ENCODE measurements at regions not wholly inside any gene's neighbourhood (a gene's known extent, or its start where the extent isn't known, plus 50 kb on each side); places are given as distances from the start of the nearest gene placed in this dataset.

DNA sequence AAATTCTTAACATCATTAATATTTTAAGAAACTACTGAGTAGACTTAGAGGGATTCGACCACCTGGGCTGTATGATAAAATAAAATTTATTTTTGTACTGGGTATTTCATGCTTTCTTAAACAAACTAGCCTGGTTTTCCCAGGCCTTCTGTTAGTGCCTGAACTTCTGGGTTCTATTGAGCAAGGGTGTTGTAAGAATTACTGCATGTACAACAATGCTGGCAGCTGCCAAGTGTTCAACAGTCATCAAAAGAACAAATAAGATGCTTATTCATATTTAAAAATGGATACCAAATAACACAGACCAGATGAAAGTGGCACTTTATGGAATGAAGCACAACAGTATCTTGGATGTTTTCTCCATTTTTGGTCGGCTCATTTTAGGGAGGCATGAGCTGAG lies 123.2 kb upstream of the FBXL7 start:
- Histone ChIP-seq H3K79me2 (ENCODE audit: control insufficient read depth, insufficient read depth, low read length) (no peaks in the 10 kb centered on the region), H3K9me1 (ENCODE audit: control insufficient read depth, insufficient read depth, low read length) (no peaks in the 10 kb centered on the region), H4K20me1 (replicated peaks; ENCODE audit: control insufficient read depth, insufficient read depth, low read length) (no peaks in the 10 kb centered on the region), H3K4me3 (no peak overlapping the region), H3K4me2 (ENCODE audit: insufficient read depth, low read length) (no peak overlapping the region), H3K36me3 (ENCODE audit: control insufficient read depth, insufficient read depth, low read length) (no peaks in the 10 kb centered on the region), H3K4me1 (replicated peaks in 1 of 2; ENCODE audit: control insufficient read depth in 2 of 2, insufficient read depth in 2 of 2, low read length in 2 of 2) (no peaks in the 10 kb centered on the region), H3K9me3 (replicated peaks; ENCODE audit: control insufficient read depth, insufficient read depth, low read depth, low read length) (peaks cover 4% of the 10 kb centered on the region; the same call in 1 of the 2 replicates), H2AFZ (ENCODE audit: low read depth, low read length) (no peak overlapping the region), H3K27me3 (ENCODE audit: control insufficient read depth in 2 of 2, insufficient read depth in 2 of 2, low read length in 2 of 2) (no peaks in the 10 kb centered on the region), H3K9ac (ENCODE audit: insufficient read depth in 1 of 2, low read depth in 2 of 2, low read length in 2 of 2) (no peak overlapping the region), H3K27ac (ENCODE audit: extremely low read depth, low read depth, low read length) (no peak overlapping the region)
- in situ Hi-C loops (cut with MboI) = no loop called here
- CTCF ChIA-PET (ENCODE audit: low intra/inter-chr PET ratio) = no interaction called here
- FAIRE-seq (no peak), ATAC-seq (no peak), DNase-seq (ENCODE audit: extremely low read depth in 1 of 4, low spot score in 3 of 4) (no peak)
- BruUV-seq (replicated peaks) = no TSS peak
- intact Hi-C loops (cut with micrococcal nuclease) = no loop called here
- POLR2A ChIA-PET = no interaction called here
- WGBS (ENCODE audit: insufficient coverage, low coverage, missing lambda C conversion rate) = 0% methylated on average over 2 of the region's 2 CpGs
- TF ChIP-seq, protein P1, sequence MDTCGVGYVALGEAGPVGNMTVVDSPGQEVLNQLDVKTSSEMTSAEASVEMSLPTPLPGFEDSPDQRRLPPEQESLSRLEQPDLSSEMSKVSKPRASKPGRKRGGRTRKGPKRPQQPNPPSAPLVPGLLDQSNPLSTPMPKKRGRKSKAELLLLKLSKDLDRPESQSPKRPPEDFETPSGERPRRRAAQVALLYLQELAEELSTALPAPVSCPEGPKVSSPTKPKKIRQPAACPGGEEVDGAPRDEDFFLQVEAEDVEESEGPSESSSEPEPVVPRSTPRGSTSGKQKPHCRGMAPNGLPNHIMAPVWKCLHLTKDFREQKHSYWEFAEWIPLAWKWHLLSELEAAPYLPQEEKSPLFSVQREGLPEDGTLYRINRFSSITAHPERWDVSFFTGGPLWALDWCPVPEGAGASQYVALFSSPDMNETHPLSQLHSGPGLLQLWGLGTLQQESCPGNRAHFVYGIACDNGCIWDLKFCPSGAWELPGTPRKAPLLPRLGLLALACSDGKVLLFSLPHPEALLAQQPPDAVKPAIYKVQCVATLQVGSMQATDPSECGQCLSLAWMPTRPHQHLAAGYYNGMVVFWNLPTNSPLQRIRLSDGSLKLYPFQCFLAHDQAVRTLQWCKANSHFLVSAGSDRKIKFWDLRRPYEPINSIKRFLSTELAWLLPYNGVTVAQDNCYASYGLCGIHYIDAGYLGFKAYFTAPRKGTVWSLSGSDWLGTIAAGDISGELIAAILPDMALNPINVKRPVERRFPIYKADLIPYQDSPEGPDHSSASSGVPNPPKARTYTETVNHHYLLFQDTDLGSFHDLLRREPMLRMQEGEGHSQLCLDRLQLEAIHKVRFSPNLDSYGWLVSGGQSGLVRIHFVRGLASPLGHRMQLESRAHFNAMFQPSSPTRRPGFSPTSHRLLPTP (IDR thresholded peaks at IDR 0.05; ENCODE audit: borderline replicate concordance, extremely low read depth, insufficient read length) = no peak
- TF ChIP-seq ZNF507 (tag; conservative IDR thresholded peaks at IDR 0.05) = no peak
- TF ChIP-seq ZNF347 (CRISPR knock-in tag; IDR thresholded peaks at IDR 0.05; ENCODE audit: low read depth) = no peak
- TF ChIP-seq HNRNPUL1 (IDR thresholded peaks at IDR 0.05; ENCODE audit: low read length) = no peak
- no peak for TF ChIP-seq FOXK2 (conservative IDR thresholded peaks at IDR 0.05 in 1 of 2, IDR thresholded peaks at IDR 0.05 in 1 of 2; ENCODE audit: low read depth in 2 of 2)
- TF ChIP-seq, protein P2, sequence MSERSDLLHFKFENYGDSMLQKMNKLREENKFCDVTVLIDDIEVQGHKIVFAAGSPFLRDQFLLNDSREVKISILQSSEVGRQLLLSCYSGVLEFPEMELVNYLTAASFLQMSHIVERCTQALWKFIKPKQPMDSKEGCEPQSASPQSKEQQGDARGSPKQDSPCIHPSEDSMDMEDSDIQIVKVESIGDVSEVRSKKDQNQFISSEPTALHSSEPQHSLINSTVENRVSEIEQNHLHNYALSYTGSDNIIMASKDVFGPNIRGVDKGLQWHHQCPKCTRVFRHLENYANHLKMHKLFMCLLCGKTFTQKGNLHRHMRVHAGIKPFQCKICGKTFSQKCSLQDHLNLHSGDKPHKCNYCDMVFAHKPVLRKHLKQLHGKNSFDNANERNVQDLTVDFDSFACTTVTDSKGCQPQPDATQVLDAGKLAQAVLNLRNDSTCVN (CRISPR knock-in tag; IDR thresholded peaks at IDR 0.05) = no peak
- TF ChIP-seq RBM15 (IDR thresholded peaks at IDR 0.05; ENCODE audit: insufficient read depth, low read length) = no peak
- TF ChIP-seq EWSR1 (IDR thresholded peaks at IDR 0.05; ENCODE audit: borderline replicate concordance, low read depth, partially characterized antibody) = no peak
- TF ChIP-seq CBX3 (IDR thresholded peaks at IDR 0.05; ENCODE audit: borderline replicate concordance in 1 of 2, low read length in 2 of 2) = no peak
- TF ChIP-seq, protein P3, sequence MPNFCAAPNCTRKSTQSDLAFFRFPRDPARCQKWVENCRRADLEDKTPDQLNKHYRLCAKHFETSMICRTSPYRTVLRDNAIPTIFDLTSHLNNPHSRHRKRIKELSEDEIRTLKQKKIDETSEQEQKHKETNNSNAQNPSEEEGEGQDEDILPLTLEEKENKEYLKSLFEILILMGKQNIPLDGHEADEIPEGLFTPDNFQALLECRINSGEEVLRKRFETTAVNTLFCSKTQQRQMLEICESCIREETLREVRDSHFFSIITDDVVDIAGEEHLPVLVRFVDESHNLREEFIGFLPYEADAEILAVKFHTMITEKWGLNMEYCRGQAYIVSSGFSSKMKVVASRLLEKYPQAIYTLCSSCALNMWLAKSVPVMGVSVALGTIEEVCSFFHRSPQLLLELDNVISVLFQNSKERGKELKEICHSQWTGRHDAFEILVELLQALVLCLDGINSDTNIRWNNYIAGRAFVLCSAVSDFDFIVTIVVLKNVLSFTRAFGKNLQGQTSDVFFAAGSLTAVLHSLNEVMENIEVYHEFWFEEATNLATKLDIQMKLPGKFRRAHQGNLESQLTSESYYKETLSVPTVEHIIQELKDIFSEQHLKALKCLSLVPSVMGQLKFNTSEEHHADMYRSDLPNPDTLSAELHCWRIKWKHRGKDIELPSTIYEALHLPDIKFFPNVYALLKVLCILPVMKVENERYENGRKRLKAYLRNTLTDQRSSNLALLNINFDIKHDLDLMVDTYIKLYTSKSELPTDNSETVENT (CRISPR knock-in tag; IDR thresholded peaks at IDR 0.05) = no peak
- TF ChIP-seq MEIS2 (IDR thresholded peaks at IDR 0.05; ENCODE audit: partially characterized antibody) = no peak
- TF ChIP-seq NR4A1 (CRISPR knock-in tag; IDR thresholded peaks at IDR 0.05) = no peak
- TF ChIP-seq NR4A1 (tag; IDR thresholded peaks at IDR 0.05) = no peak
- TF ChIP-seq ZNF561 (CRISPR knock-in tag; conservative IDR thresholded peaks at IDR 0.05) = no peak
- no peak for TF ChIP-seq ZNF589 (CRISPR knock-in tag; IDR thresholded peaks at IDR 0.05; ENCODE audit: low read depth)
- TF ChIP-seq TAF7 (tag; IDR thresholded peaks at IDR 0.05) = no peak
- TF ChIP-seq, protein P4, sequence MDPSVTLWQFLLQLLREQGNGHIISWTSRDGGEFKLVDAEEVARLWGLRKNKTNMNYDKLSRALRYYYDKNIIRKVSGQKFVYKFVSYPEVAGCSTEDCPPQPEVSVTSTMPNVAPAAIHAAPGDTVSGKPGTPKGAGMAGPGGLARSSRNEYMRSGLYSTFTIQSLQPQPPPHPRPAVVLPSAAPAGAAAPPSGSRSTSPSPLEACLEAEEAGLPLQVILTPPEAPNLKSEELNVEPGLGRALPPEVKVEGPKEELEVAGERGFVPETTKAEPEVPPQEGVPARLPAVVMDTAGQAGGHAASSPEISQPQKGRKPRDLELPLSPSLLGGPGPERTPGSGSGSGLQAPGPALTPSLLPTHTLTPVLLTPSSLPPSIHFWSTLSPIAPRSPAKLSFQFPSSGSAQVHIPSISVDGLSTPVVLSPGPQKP (CRISPR knock-in tag; IDR thresholded peaks at IDR 0.05) = no peak

Data from K562 (cell line).